WTC11 (cell line): ENCODE measurements at regions not wholly inside any gene's neighbourhood (a gene's known extent, or its start where the extent isn't known, plus 50 kb on each side); places are given as distances from the start of the nearest gene placed in this dataset.
A peak's percentile ranks its signal among the peaks of the same experiment; 100 is the strongest.
"Not testable (repeated sequence)": the region's sequence is repeated elsewhere in the genome, so short reads cannot be mapped to it uniquely, and the experiment has no call there.

ENCODE experiments used
- ATAC-seq: fragments of 200-7000 bp; cut with Tn5 transposase; 2 replicates; pipeline ENCODE4 v1.10.0; 2021; ENCODE audit warnings: mild to moderate bottlenecking, moderate library complexity
- CTCF ChIA-PET: fragments of 300-600 bp; sonication (Branson Sonifier 250); formaldehyde crosslinking; loops from one replicate; lab custom pipeline; 2021; ENCODE audit warnings: antibody characterized with exemption; lab: Charles Lee
- POLR2A ChIA-PET: fragments of 350-600 bp; sonication (Branson Sonifier 250); formaldehyde crosslinking; loops from one replicate; lab custom pipeline; 2021; ENCODE audit warnings: antibody characterized with exemption; lab: Charles Lee
- DNase-seq: peaks from one replicate; pipeline ENCODE4 v3.0.0; 2021; ENCODE audit warnings: low spot score
- H3K27ac Mint-ChIP-seq: 2 replicates; pipeline ENCODE4 v1.8.0; 2021; ENCODE audit warnings: mixed read lengths
- H3K27me3 Mint-ChIP-seq: 2 replicates; pipeline ENCODE4 v1.8.0; 2021; ENCODE audit warnings: low read depth, mild to moderate bottlenecking, moderate library complexity, mixed read lengths
- H3K36me3 Mint-ChIP-seq: 2 replicates; pipeline ENCODE4 v1.8.0; 2021; ENCODE audit warnings: mixed read lengths
- H3K4me1 Mint-ChIP-seq: 2 replicates; pipeline ENCODE4 v1.8.0; 2022; ENCODE audit warnings: mixed read lengths
- H3K4me3 Mint-ChIP-seq: 2 replicates; pipeline ENCODE4 v1.8.0; 2021; ENCODE audit warnings: mild to moderate bottlenecking, moderate library complexity, mixed read lengths
- H3K9me3 Mint-ChIP-seq: 2 replicates; pipeline ENCODE4 v1.8.0; 2021; ENCODE audit warnings: mixed read lengths
- ARID4B ChIP-seq: sonication (generic); formaldehyde crosslinking; IDR thresholded peaks from 2 replicates; pipeline ENCODE4 v1.8.0; 2023; ENCODE audit warnings: missing genetic modification reagents, mild to moderate bottlenecking, borderline replicate concordance
- ATF1 ChIP-seq: sonication (generic); formaldehyde crosslinking; IDR thresholded peaks from 2 replicates; pipeline ENCODE4 v1.8.1; 2023; ENCODE audit warnings: mild to moderate bottlenecking, moderate library complexity, missing genetic modification reagents
- CTCF ChIP-seq: fragments of 200-600 bp; IDR thresholded peaks from 2 replicates; pipeline ENCODE4 v1.8.0; 2022; ENCODE audit warnings: antibody characterized with exemption
- ETV6 ChIP-seq: sonication (generic); formaldehyde crosslinking; IDR thresholded peaks from 2 replicates; pipeline ENCODE4 v1.8.1; 2022; ENCODE audit warnings: mild to moderate bottlenecking, missing genetic modification reagents
- JUN ChIP-seq: sonication (generic); formaldehyde crosslinking; IDR thresholded peaks from 2 replicates; pipeline ENCODE4 v1.8.0; 2023; ENCODE audit warnings: mild to moderate bottlenecking, missing genetic modification reagents
- MLX ChIP-seq: sonication (generic); formaldehyde crosslinking; IDR thresholded peaks from 2 replicates; pipeline ENCODE4 v1.8.1; 2023; ENCODE audit warnings: mild to moderate bottlenecking, missing genetic modification reagents, moderate library complexity
- NFE2L1 ChIP-seq: sonication (generic); formaldehyde crosslinking; IDR thresholded peaks from 2 replicates; pipeline ENCODE4 v1.8.1; 2023; ENCODE audit warnings: missing genetic modification reagents
- TEAD4 ChIP-seq: sonication (generic); formaldehyde crosslinking; IDR thresholded peaks from 2 replicates; pipeline ENCODE4 v1.8.0; 2022; ENCODE audit warnings: mild to moderate bottlenecking, missing genetic modification reagents
- ZNF138 ChIP-seq: sonication (generic); formaldehyde crosslinking; conservative IDR thresholded peaks from 2 replicates; pipeline ENCODE4 v1.8.1; 2022; ENCODE audit warnings: mild to moderate bottlenecking, moderate library complexity, missing genetic modification reagents
- ZNF219 ChIP-seq: sonication (generic); formaldehyde crosslinking; IDR thresholded peaks from 2 replicates; pipeline ENCODE4 v1.8.0; 2023; ENCODE audit warnings: missing genetic modification reagents, mild to moderate bottlenecking, borderline replicate concordance
- ZNF263 ChIP-seq: sonication (generic); formaldehyde crosslinking; IDR thresholded peaks from 2 replicates; pipeline ENCODE4 v1.8.1; 2022; ENCODE audit warnings: low read depth, mild to moderate bottlenecking, moderate library complexity, missing genetic modification reagents

- H3K4me3 Mint-ChIP-seq, result not testable (repeated sequence)
Observed at GRCh38 chr7:5121256-5121655, 68.8 kb upstream of the WIPI2 start.

GRCh38 chr7:5131238-5131637 lies 58.8 kb upstream of the WIPI2 start:
- H3K27me3 Mint-ChIP-seq, POLR2A ChIA-PET, DNase-seq, H3K9me3 Mint-ChIP-seq, H3K4me3 Mint-ChIP-seq, ATAC-seq, H3K4me1 Mint-ChIP-seq, H3K36me3 Mint-ChIP-seq, CTCF ChIA-PET, H3K27ac Mint-ChIP-seq: not testable (repeated sequence)

More at GRCh38 chr7:5121256-5121655, 68.8 kb upstream of the WIPI2 start:
- H3K27ac Mint-ChIP-seq, CTCF ChIA-PET, DNase-seq, H3K4me1 Mint-ChIP-seq, H3K36me3 Mint-ChIP-seq, POLR2A ChIA-PET, ATAC-seq, H3K27me3 Mint-ChIP-seq, H3K9me3 Mint-ChIP-seq: not testable (repeated sequence)

GRCh38 chr7:5132539-5132938 lies 57.5 kb upstream of the WIPI2 start:
- Mint-ChIP-seq H3K36me3 (no peaks in the 10 kb centered on the region), H3K4me3 (no peak overlapping the region), H3K4me1 (no peaks in the 10 kb centered on the region), H3K27ac (no peak overlapping the region), H3K9me3 (no peaks in the 10 kb centered on the region), H3K27me3 (no peaks in the 10 kb centered on the region)
- no peak for ATAC-seq
- POLR2A ChIA-PET, result no interaction called here
- no peak for TF ChIP-seq ZNF138 (CRISPR knock-in tag)
- TF ChIP-seq CTCF, result no peak
- TF ChIP-seq ZNF219 (CRISPR knock-in tag), result no peak
- no peak for TF ChIP-seq MLX (CRISPR knock-in tag)
- TF ChIP-seq ETV6 (CRISPR knock-in tag), result no peak
- no peak for TF ChIP-seq ATF1 (CRISPR knock-in tag)
- TF ChIP-seq NFE2L1 (CRISPR knock-in tag), result no peak
- TF ChIP-seq ZNF263 (CRISPR knock-in tag), result no peak
- DNase-seq, result no peak
- CTCF ChIA-PET, result no interaction called here

GRCh38 chr7:5139998-5140397 lies 50.0 kb upstream of the WIPI2 start:
- TF ChIP-seq ARID4B (CRISPR knock-in tag), result no peak
- TF ChIP-seq JUN, result no peak
- no peak for TF ChIP-seq TEAD4 (CRISPR knock-in tag)
- TF ChIP-seq CTCF, result peak; percentile 13; the same call in 1 of the 2 replicates
- POLR2A ChIA-PET, result no interaction called here
- Mint-ChIP-seq H3K4me1 (no peaks in the 10 kb centered on the region), H3K9me3 (no peaks in the 10 kb centered on the region), H3K36me3 (no peaks in the 10 kb centered on the region), H3K27me3 (no peaks in the 10 kb centered on the region), H3K27ac (no peak overlapping the region), H3K4me3 (no peak overlapping the region)
- CTCF ChIA-PET, result interaction anchor here (0.6 to 1.4 kb wide), 10 partner anchors 34 to 194 kb away, joined by 3 to 8 read pairs (median 4); partner anchors contain the start of genes RBAK and WIPI2
- DNase-seq, result peak; percentile 65
- peak; percentile 81 for ATAC-seq
